Stomach smooth muscle (tissue), 2 donors: ENCODE measurements at regions not wholly inside any gene's neighbourhood (a gene's known extent, or its start where the extent isn't known, plus 50 kb on each side); places are given as distances from the start of the nearest gene placed in this dataset.
"Not testable (repeated sequence)": the region's sequence is repeated elsewhere in the genome, so short reads cannot be mapped to it uniquely, and the experiment has no call there.

Experiments used
- H3K27ac ChIP-seq: one replicate; pipeline ENCODE4 v1.7.0; 2013; ENCODE audit warnings: mild to moderate bottlenecking, low read length, inconsistent platforms
- H3K27me3 ChIP-seq, 2 donors: one replicate each; pipeline ENCODE4 v1.7.0; 2013; ENCODE audit warnings: low read length in 2 of 2; ENCODE audit not compliant: insufficient read depth in 2 of 2, control insufficient read depth in 1 of 2
- H3K36me3 ChIP-seq, 2 donors: one replicate each; pipeline ENCODE4 v1.7.0; 2013; ENCODE audit warnings: low read length in 2 of 2; ENCODE audit not compliant: control insufficient read depth in 2 of 2, insufficient read depth in 2 of 2
- H3K4me1 ChIP-seq: one replicate; pipeline ENCODE4 v1.7.0; 2013; ENCODE audit warnings: low read length; ENCODE audit not compliant: control insufficient read depth, insufficient read depth
- H3K4me3 ChIP-seq, 2 donors: one replicate each; pipeline ENCODE4 v1.7.0; 2013; ENCODE audit warnings: low read length in 2 of 2
- H3K9ac ChIP-seq, 2 donors: one replicate each; pipeline ENCODE4 v1.7.0; 2013; ENCODE audit warnings: low read length in 2 of 2, mild to moderate bottlenecking in 1 of 2
- H3K9me3 ChIP-seq, 2 donors: one replicate each; pipeline ENCODE4 v1.7.0; 2013; ENCODE audit warnings: low read length in 2 of 2; ENCODE audit not compliant: control insufficient read depth in 2 of 2
- donor health status: healthy.
- donor health status: Pancreatic carcinoma.

- no peaks in the 10 kb centered on the region for H3K4me1 ChIP-seq
- H3K9ac ChIP-seq, result no peak overlapping the region
- no peaks in the 10 kb centered on the region for H3K36me3 ChIP-seq
- H3K9me3 ChIP-seq, result peaks cover 0 to 8% of the 10 kb centered on the region in 2 donors
- H3K4me3 ChIP-seq, result no peak overlapping the region
- H3K27ac ChIP-seq, result no peak overlapping the region
- no peaks in the 10 kb centered on the region for H3K27me3 ChIP-seq
Observed at GRCh38 chr1:193437785-193438184, 251.4 kb upstream of the B3GALT2 start.

GRCh38 chr1:193437333-193437732 is 250.9 kb upstream of the B3GALT2 start:
- H3K4me1 ChIP-seq, H3K9ac ChIP-seq, H3K4me3 ChIP-seq, H3K27ac ChIP-seq, H3K36me3 ChIP-seq, H3K27me3 ChIP-seq, H3K9me3 ChIP-seq: not testable (repeated sequence)

GRCh38 chr1:193435781-193436180 is 249.4 kb upstream of the B3GALT2 start:
- H3K9ac ChIP-seq, result no peak overlapping the region
- no peaks in the 10 kb centered on the region for H3K27me3 ChIP-seq
- H3K4me1 ChIP-seq, result no peaks in the 10 kb centered on the region
- H3K4me3 ChIP-seq, result no peak overlapping the region
- H3K9me3 ChIP-seq, result peaks cover 0 to 10% of the 10 kb centered on the region in 2 donors
- no peak overlapping the region for H3K27ac ChIP-seq
- H3K36me3 ChIP-seq, result no peaks in the 10 kb centered on the region

GRCh38 chr1:193434319-193434718 is 247.9 kb upstream of the B3GALT2 start:
- Histone ChIP-seq H3K36me3 (no peaks in the 10 kb centered on the region), H3K9me3 (peaks cover 0 to 10% of the 10 kb centered on the region in 2 donors), H3K27me3 (no peaks in the 10 kb centered on the region), H3K27ac (no peak overlapping the region), H3K4me1 (no peaks in the 10 kb centered on the region), H3K4me3 (no peak overlapping the region), H3K9ac (no peak overlapping the region)

- Histone ChIP-seq H3K9ac (no peak overlapping the region), H3K36me3 (no peaks in the 10 kb centered on the region), H3K27ac (no peak overlapping the region), H3K4me1 (no peaks in the 10 kb centered on the region), H3K27me3 (no peaks in the 10 kb centered on the region), H3K9me3 (peaks cover 0 to 10% of the 10 kb centered on the region in 2 donors), H3K4me3 (no peak overlapping the region)
Observed at GRCh38 chr1:193433599-193433998, 247.2 kb upstream of the B3GALT2 start.

- Histone ChIP-seq H3K9ac (no peak overlapping the region), H3K27me3 (no peaks in the 10 kb centered on the region), H3K9me3 (peaks cover 0 to 10% of the 10 kb centered on the region in 2 donors), H3K36me3 (no peaks in the 10 kb centered on the region), H3K4me1 (no peaks in the 10 kb centered on the region), H3K27ac (no peak overlapping the region), H3K4me3 (no peak overlapping the region)
Observed at GRCh38 chr1:193432979-193433587, 246.7 kb upstream of the B3GALT2 start.

- Histone ChIP-seq H3K27ac (no peak overlapping the region), H3K27me3 (no peaks in the 10 kb centered on the region), H3K9me3 (peaks cover 0 to 10% of the 10 kb centered on the region in 2 donors), H3K9ac (no peak overlapping the region), H3K4me1 (no peaks in the 10 kb centered on the region), H3K36me3 (no peaks in the 10 kb centered on the region), H3K4me3 (no peak overlapping the region)
Observed at GRCh38 chr1:193431265-193431977, 245.0 kb upstream of the B3GALT2 start.

GRCh38 chr1:193427524-193427923 is 241.1 kb upstream of the B3GALT2 start:
- H3K9me3 ChIP-seq, result no peaks in the 10 kb centered on the region
- H3K4me3 ChIP-seq, result no peak overlapping the region
- no peaks in the 10 kb centered on the region for H3K36me3 ChIP-seq
- no peaks in the 10 kb centered on the region for H3K4me1 ChIP-seq
- H3K9ac ChIP-seq, result no peak overlapping the region
- no peak overlapping the region for H3K27ac ChIP-seq
- H3K27me3 ChIP-seq, result no peaks in the 10 kb centered on the region

GRCh38 chr1:193426061-193426460 is 239.6 kb upstream of the B3GALT2 start:
- Histone ChIP-seq H3K27ac (no peak overlapping the region), H3K9me3 (no peaks in the 10 kb centered on the region), H3K27me3 (no peaks in the 10 kb centered on the region), H3K4me1 (no peaks in the 10 kb centered on the region), H3K9ac (no peak overlapping the region), H3K36me3 (no peaks in the 10 kb centered on the region), H3K4me3 (no peak overlapping the region)

GRCh38 chr1:193421487-193421886 is 235.1 kb upstream of the B3GALT2 start:
- Histone ChIP-seq H3K4me3 (no peak overlapping the region), H3K4me1 (peaks cover 5% of the 10 kb centered on the region), H3K9me3 (no peaks in the 10 kb centered on the region)

GRCh38 chr1:193419295-193419694 is 232.9 kb upstream of the B3GALT2 start:
- H3K4me3 ChIP-seq, result no peak overlapping the region
- H3K36me3 ChIP-seq, result no peaks in the 10 kb centered on the region
- peaks cover 5% of the 10 kb centered on the region for H3K4me1 ChIP-seq
- H3K27ac ChIP-seq, result no peak overlapping the region
- no peaks in the 10 kb centered on the region for H3K27me3 ChIP-seq
- no peak overlapping the region for H3K9ac ChIP-seq
- no peaks in the 10 kb centered on the region for H3K9me3 ChIP-seq

More at GRCh38 chr1:193421487-193421886, 235.1 kb upstream of the B3GALT2 start:
- Histone ChIP-seq H3K36me3 (no peaks in the 10 kb centered on the region), H3K27ac (no peak overlapping the region), H3K27me3 (no peaks in the 10 kb centered on the region), H3K9ac (no peak overlapping the region)
